GM12872 (cell line): ENCODE measurements at regions not wholly inside any gene's neighbourhood (a gene's known extent, or its start where the extent isn't known, plus 50 kb on each side); places are given as distances from the start of the nearest gene placed in this dataset.

Experiments used
- CTCF ChIP-seq: IDR thresholded peaks from 3 replicates; pipeline ENCODE4 v1.5.1; 2011; ENCODE audit warnings: low read depth, mild to moderate bottlenecking, low read length, moderate library complexity; ENCODE audit not compliant: insufficient read depth

GRCh38 chr7:35446091-35446490, 192.2 kb upstream of the TBX20 start:
- no peak for TF ChIP-seq CTCF

- no peak for TF ChIP-seq CTCF
These were observed 183.8 kb upstream of the TBX20 start for GRCh38 chr7:35437619-35438275.

- TF ChIP-seq CTCF = no peak
These were observed 182.6 kb upstream of the TBX20 start for GRCh38 chr7:35436452-35436851.

- peak; percentile 70 for TF ChIP-seq CTCF
These were observed 176.8 kb upstream of the TBX20 start for GRCh38 chr7:35430547-35431153.

- peak; percentile 83 for TF ChIP-seq CTCF
These were observed 171.1 kb upstream of the TBX20 start for GRCh38 chr7:35424869-35425495.

- no peak for TF ChIP-seq CTCF
These were observed 170.5 kb upstream of the TBX20 start for GRCh38 chr7:35424440-35424839.

GRCh38 chr7:35422715-35423114, 168.8 kb upstream of the TBX20 start:
- no peak for TF ChIP-seq CTCF
